ENCODE measurements at regions not wholly inside any gene's neighbourhood (a gene's known extent, or its start where the extent isn't known, plus 50 kb on each side); places are given as distances from the start of the nearest gene placed in this dataset.

GRCh38 chr2:60652832-60653340, 99.4 kb upstream of the BCL11A start:
- peaks cover 17% of the 10 kb centered on the region for H3K4me1 Mint-ChIP-seq
- Histone ChIP-seq H3K9me3 (ENCODE audit: control extremely low read depth in 1 of 3, control insufficient read depth in 2 of 3, insufficient read depth in 1 of 3, low read length in 2 of 3) (peaks cover 0 to 10% (median 0%) of the 10 kb centered on the region in 3 donors), H3K27me3 (replicated peaks in 1 of 4; ENCODE audit: control extremely low read depth in 1 of 4, control insufficient read depth in 3 of 4, insufficient read depth in 4 of 4, low read length in 3 of 4) (no peaks in the 10 kb centered on the region), H3K27ac (ENCODE audit: low read length in 2 of 2) (no peak overlapping the region), H3K9ac (ENCODE audit: low read length) (no peak overlapping the region), H3K79me2 (ENCODE audit: control insufficient read depth, insufficient read depth, low read length) (no peaks in the 10 kb centered on the region), H2AFZ (ENCODE audit: insufficient read depth, low read depth, low read length, poor library complexity, severe bottlenecking) (no peak overlapping the region), H3K36me3 (replicated peaks in 1 of 2; ENCODE audit: control extremely low read depth in 1 of 2, control insufficient read depth in 1 of 2, extremely low read depth in 1 of 2, insufficient read depth in 2 of 2, low read length in 1 of 2) (no peaks in the 10 kb centered on the region), H3K4me3 (ENCODE audit: control extremely low read depth in 1 of 5, extremely low read depth in 1 of 5, insufficient read depth in 1 of 5, low read depth in 2 of 5, low read length in 4 of 5) (no peak overlapping the region), H4K20me1 (ENCODE audit: control insufficient read depth, insufficient read depth, low read length, poor library complexity, severe bottlenecking) (no peaks in the 10 kb centered on the region), H3K4me1 (ENCODE audit: control insufficient read depth in 2 of 2, insufficient read depth in 2 of 2, low read length in 2 of 2) (peaks cover 0 to 6% of the 10 kb centered on the region in 2 donors), H3K4me2 (replicated peaks; ENCODE audit: low read depth, low read length, poor library complexity, severe bottlenecking) (no peak overlapping the region)
- no peak for DNase-seq
- no peak overlapping the region for H3K4me3 Mint-ChIP-seq
- intact Hi-C loops (cut with micrococcal nuclease): no loop called here
- CTCF ChIA-PET: interaction anchor here (1.2 to 1.4 kb wide), 3 partner anchors 9 to 21 kb away, joined by 3 to 6 read pairs (median 4); no protein-coding TSS in a partner anchor
- peaks cover 6% of the 10 kb centered on the region for H3K27me3 Mint-ChIP-seq
- no peaks in the 10 kb centered on the region for H3K9me3 Mint-ChIP-seq (ENCODE audit: insufficient read depth)
- no peak for ATAC-seq (ENCODE audit: low read depth)
- TF ChIP-seq EZH2 (IDR thresholded peaks at IDR 0.05; ENCODE audit: borderline replicate concordance, insufficient read depth, low read depth, low read length, poor library complexity, severe bottlenecking): no peak
- no peak for TF ChIP-seq CTCF (IDR thresholded peaks at IDR 0.05)
- WGBS (ENCODE audit: insufficient coverage): 97% methylated on average over 14 of the region's 15 CpGs
- POLR2A ChIA-PET: no interaction called here
- H3K27ac Mint-ChIP-seq: no peak overlapping the region

- ChIA-PET CTCF (interaction anchor here (0.7 to 6.3 kb wide), 4 partner anchors 10 to 252 kb away, joined by 5 to 68 read pairs (median 15); no protein-coding TSS in a partner anchor), POLR2A (no interaction called here)
These were observed 98.4 kb upstream of the PAPOLG start for GRCh38 chr2:60657673-60658072.

More at GRCh38 chr2:60657673-60658072, 98.4 kb upstream of the PAPOLG start:
- Mint-ChIP-seq H3K9me3 (ENCODE audit: insufficient read depth) (no peaks in the 10 kb centered on the region), H3K27ac (no peak overlapping the region), H3K4me1 (peaks cover 46% of the 10 kb centered on the region), H3K27me3 (no peaks in the 10 kb centered on the region), H3K4me3 (no peak overlapping the region)
- ATAC-seq (ENCODE audit: low read depth): no peak
- H3K4me1 ChIP-seq (ENCODE audit: control insufficient read depth in 2 of 2, insufficient read depth in 2 of 2, low read length in 2 of 2): peaks cover 27 to 28% of the 10 kb centered on the region in 2 donors
- intact Hi-C loops (cut with micrococcal nuclease): no loop called here
- no peak overlapping the region for H3K4me2 ChIP-seq (replicated peaks; ENCODE audit: low read depth, low read length, poor library complexity, severe bottlenecking)
- H3K27me3 ChIP-seq (replicated peaks in 1 of 4; ENCODE audit: control extremely low read depth in 1 of 4, control insufficient read depth in 3 of 4, insufficient read depth in 4 of 4, low read length in 3 of 4): no peaks in the 10 kb centered on the region
- no peak for DNase-seq
- no peaks in the 10 kb centered on the region for H3K79me2 ChIP-seq (ENCODE audit: control insufficient read depth, insufficient read depth, low read length)
- H4K20me1 ChIP-seq (ENCODE audit: control insufficient read depth, insufficient read depth, low read length, poor library complexity, severe bottlenecking): no peaks in the 10 kb centered on the region
- WGBS (ENCODE audit: insufficient coverage): 91% methylated on average over 4 of the region's 4 CpGs
- H3K36me3 ChIP-seq (replicated peaks in 1 of 2; ENCODE audit: control extremely low read depth in 1 of 2, control insufficient read depth in 1 of 2, extremely low read depth in 1 of 2, insufficient read depth in 2 of 2, low read length in 1 of 2): no peaks in the 10 kb centered on the region
- H3K9ac ChIP-seq (ENCODE audit: low read length): no peak overlapping the region
- no peak overlapping the region for H3K27ac ChIP-seq (ENCODE audit: low read length in 2 of 2)
- TF ChIP-seq EZH2 (IDR thresholded peaks at IDR 0.05; ENCODE audit: borderline replicate concordance, insufficient read depth, low read depth, low read length, poor library complexity, severe bottlenecking): no peak
- no peak for TF ChIP-seq CTCF (IDR thresholded peaks at IDR 0.05)
- H3K9me3 ChIP-seq (ENCODE audit: control extremely low read depth in 1 of 3, control insufficient read depth in 2 of 3, insufficient read depth in 1 of 3, low read length in 2 of 3): peaks cover 0 to 8% (median 0%) of the 10 kb centered on the region in 3 donors
- H3K4me3 ChIP-seq (ENCODE audit: control extremely low read depth in 1 of 5, extremely low read depth in 1 of 5, insufficient read depth in 1 of 5, low read depth in 2 of 5, low read length in 4 of 5): no peak overlapping the region
- no peak overlapping the region for H2AFZ ChIP-seq (ENCODE audit: insufficient read depth, low read depth, low read length, poor library complexity, severe bottlenecking)
